Peyer's patch (tissue), 4 donors: ENCODE measurements at regions not wholly inside any gene's neighbourhood (a gene's known extent, or its start where the extent isn't known, plus 50 kb on each side); places are given as distances from the start of the nearest gene placed in this dataset.

ENCODE experiments used
- CTCF ChIP-seq, 6 experiments: fragments of 450-650 bp in 4 of 6; fragments of 200-600 bp in 2 of 6; sonication (generic) in 1 of 6; IDR thresholded peaks; one replicate each; pipeline ENCODE4 v1.5.1; 2017 to 2019; ENCODE audit warnings: antibody characterized with exemption in 6 of 6, mild to moderate bottlenecking in 3 of 6, moderate library complexity in 1 of 6
- POLR2A ChIP-seq, 2 donors: fragments of 450-650 bp; IDR thresholded peaks; one replicate each; pipeline ENCODE4 v1.5.1; 2017; ENCODE audit warnings: antibody characterized with exemption in 2 of 2, mild to moderate bottlenecking in 2 of 2, moderate library complexity in 2 of 2

GRCh38 chr18:45541421-45541820, 73.9 kb upstream of the SLC14A2 start:
- TF ChIP-seq POLR2A (IDR thresholded peaks at IDR 0.05) (no peak), CTCF (IDR thresholded peaks at IDR 0.05) (no peak)
